Lower leg skin (tissue), 3 donors: ENCODE measurements at regions not wholly inside any gene's neighbourhood (a gene's known extent, or its start where the extent isn't known, plus 50 kb on each side); places are given as distances from the start of the nearest gene placed in this dataset.

ENCODE experiments used
- CTCF ChIP-seq, 3 donors: fragments of 450-650 bp; IDR thresholded peaks; one replicate each; pipeline ENCODE4 v1.5.1; 2016; ENCODE audit warnings: antibody characterized with exemption in 3 of 3, mild to moderate bottlenecking in 3 of 3, moderate library complexity in 2 of 3
- POLR2A ChIP-seq, 2 donors: fragments of 450-650 bp; IDR thresholded peaks; one replicate each; pipeline ENCODE4 v1.6.1; 2016 to 2017; ENCODE audit warnings: antibody characterized with exemption in 2 of 2, mild to moderate bottlenecking in 1 of 2, moderate library complexity in 1 of 2

DNA sequence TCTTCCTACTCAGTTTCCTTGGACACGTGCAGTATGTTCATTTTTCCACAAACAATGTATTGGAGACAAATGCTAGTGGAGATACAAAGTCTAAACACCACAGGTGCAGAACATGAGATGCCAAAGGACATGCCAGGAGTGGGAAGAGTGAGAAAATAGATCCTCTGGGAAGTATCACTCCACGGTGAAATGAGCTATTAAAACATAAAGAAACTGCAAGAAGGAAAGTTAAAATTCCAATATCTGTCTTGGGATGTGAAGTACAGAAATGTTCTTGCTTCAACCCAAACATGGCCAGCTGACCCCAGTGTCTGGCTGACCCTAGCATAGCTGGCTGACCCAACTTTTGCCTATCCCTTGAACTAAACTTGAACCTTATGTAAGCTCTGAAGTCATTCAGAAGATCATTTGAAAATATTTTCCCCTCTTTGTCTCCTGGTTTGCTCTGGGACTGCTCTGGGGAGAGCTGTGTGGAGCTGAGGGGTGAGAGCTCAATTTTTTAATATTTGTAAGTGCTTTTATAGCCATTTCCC lies 59.5 kb downstream of the FZD1 start:
- no peak for TF ChIP-seq CTCF (IDR thresholded peaks at IDR 0.05)
- TF ChIP-seq POLR2A (IDR thresholded peaks at IDR 0.05): no peak
